GM13976 (cell line): ENCODE measurements at regions not wholly inside any gene's neighbourhood (a gene's known extent, or its start where the extent isn't known, plus 50 kb on each side); places are given as distances from the start of the nearest gene placed in this dataset.

ENCODE experiments used
- DNase-seq: peaks from one replicate; pipeline ENCODE4 v3.0.0; 2012; ENCODE audit warnings: low spot score
- in situ Hi-C: fragments of 300-500 bp; cut with MboI; formaldehyde crosslinking; loops from one replicate; pipeline ENCODE4 v1.12.0; 2022; ENCODE audit warnings: low sequenced_read_pairs, mixed read lengths, inconsistent platforms; ENCODE audit not compliant: unreplicated experiment
- TF ChIP-seq, protein P1 (sequence below): IDR thresholded peaks from 2 replicates; pipeline ENCODE4 v1.5.1; 2012; ENCODE audit warnings: borderline replicate concordance, mild to moderate bottlenecking; ENCODE audit not compliant: insufficient read depth; ENCODE audit errors: extremely low read depth, missing control alignments, control extremely low read depth

GRCh38 chr6:115468272-115469005 lies 592.3 kb downstream of the FRK start:
- in situ Hi-C loops: no loop called here
- TF ChIP-seq, protein P1, sequence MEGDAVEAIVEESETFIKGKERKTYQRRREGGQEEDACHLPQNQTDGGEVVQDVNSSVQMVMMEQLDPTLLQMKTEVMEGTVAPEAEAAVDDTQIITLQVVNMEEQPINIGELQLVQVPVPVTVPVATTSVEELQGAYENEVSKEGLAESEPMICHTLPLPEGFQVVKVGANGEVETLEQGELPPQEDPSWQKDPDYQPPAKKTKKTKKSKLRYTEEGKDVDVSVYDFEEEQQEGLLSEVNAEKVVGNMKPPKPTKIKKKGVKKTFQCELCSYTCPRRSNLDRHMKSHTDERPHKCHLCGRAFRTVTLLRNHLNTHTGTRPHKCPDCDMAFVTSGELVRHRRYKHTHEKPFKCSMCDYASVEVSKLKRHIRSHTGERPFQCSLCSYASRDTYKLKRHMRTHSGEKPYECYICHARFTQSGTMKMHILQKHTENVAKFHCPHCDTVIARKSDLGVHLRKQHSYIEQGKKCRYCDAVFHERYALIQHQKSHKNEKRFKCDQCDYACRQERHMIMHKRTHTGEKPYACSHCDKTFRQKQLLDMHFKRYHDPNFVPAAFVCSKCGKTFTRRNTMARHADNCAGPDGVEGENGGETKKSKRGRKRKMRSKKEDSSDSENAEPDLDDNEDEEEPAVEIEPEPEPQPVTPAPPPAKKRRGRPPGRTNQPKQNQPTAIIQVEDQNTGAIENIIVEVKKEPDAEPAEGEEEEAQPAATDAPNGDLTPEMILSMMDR: no peak
- DNase-seq: no peak

GRCh38 chr6:115467726-115468125 lies 593.0 kb downstream of the FRK start:
- DNase-seq: no peak
- TF ChIP-seq, protein P1: no peak

DNA sequence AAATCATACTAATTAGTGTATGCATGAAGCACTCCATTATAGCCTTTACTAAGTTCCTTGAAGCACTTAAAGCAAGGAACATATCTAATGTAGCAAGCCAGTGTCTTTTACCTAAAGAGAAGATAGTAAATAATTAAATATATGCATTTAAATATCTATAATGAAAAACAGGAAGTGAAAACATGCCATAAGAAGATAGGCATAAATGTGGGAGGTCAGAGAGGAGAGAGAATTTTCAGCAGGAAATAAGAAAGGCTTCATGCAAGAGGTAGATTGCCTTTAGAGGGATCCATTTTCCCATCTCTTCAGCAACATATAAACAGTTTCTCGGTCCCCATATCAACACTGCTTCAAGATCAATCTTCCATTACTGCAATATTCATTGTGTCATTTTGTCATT lies 599.8 kb downstream of the FRK start:
- no peak for DNase-seq
- TF ChIP-seq, protein P1: no peak
- in situ Hi-C loops: no loop called here

More at GRCh38 chr6:115467726-115468125, 593.0 kb downstream of the FRK start:
- in situ Hi-C loops: no loop called here

GRCh38 chr6:115456848-115457247 lies 603.8 kb downstream of the FRK start:
- in situ Hi-C loops: no loop called here
- TF ChIP-seq, protein P1: no peak
- DNase-seq: no peak

- TF ChIP-seq, protein P1: no peak
- in situ Hi-C loops: no loop called here
- no peak for DNase-seq
Observed at GRCh38 chr6:115443825-115444478, 616.7 kb downstream of the FRK start.

DNA sequence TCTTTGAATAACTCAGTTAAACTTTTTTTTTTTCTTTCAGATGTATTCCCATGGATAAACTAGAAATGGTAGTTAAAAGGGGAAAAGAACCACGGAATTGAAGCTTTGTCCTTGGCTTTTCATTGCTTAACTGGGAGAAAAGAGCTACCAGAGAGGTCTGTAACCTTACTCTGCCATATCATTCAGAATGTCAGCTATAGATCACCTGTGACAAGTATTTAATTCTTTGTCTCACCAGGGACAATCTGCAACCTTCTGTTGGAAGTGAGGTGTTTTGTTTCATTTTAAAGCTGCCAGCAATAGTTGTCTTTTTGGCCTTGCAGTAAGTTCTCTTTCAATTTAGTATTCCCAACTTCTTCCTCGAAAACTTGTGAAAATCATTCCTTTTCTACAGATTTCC lies 618.4 kb downstream of the FRK start:
- DNase-seq: no peak
- in situ Hi-C loops: no loop called here
- TF ChIP-seq, protein P1: no peak
